H1 (cell line): ENCODE measurements at regions not wholly inside any gene's neighbourhood (a gene's known extent, or its start where the extent isn't known, plus 50 kb on each side); places are given as distances from the start of the nearest gene placed in this dataset.

Experiments
- CTCF ChIA-PET: fragments of 300-600 bp; sonication (Branson Sonifier 250); formaldehyde crosslinking; loops from one replicate; lab custom pipeline; 2021; ENCODE audit not compliant: partially characterized antibody; lab: Charles Lee
- POLR2A ChIA-PET: fragments of 300-600 bp; sonication (Branson Sonifier 250); formaldehyde crosslinking; loops from one replicate; lab custom pipeline; 2021; ENCODE audit warnings: inconsistent platforms; ENCODE audit not compliant: partially characterized antibody; lab: Charles Lee
- DNase-seq, 2 experiments: peaks; one replicate each; pipeline versions ENCODE4 v3.0.0 to v3.0.0-alpha.2; 2010 to 2022; ENCODE audit warnings: low spot score in 2 of 2, low read depth in 1 of 2, mixed read lengths in 1 of 2
- FAIRE-seq: peaks from 2 replicates; lab custom pipeline; 2011; peaks lifted over from hg19 to GRCh38; lab: Jason Lieb, UNC
- H2AFZ ChIP-seq: 2 replicates; pipeline ENCODE4 v1.8.1; 2012; ENCODE audit warnings: low read length, inconsistent platforms
- H2AK5ac ChIP-seq: 2 replicates; pipeline ENCODE4 v1.6.1; 2013; ENCODE audit warnings: low read depth, low read length
- H2BK120ac ChIP-seq: replicated peaks from 2 replicates; pipeline ENCODE3; 2013; ENCODE audit warnings: low read depth, low read length, inconsistent platforms
- H2BK12ac ChIP-seq: 2 replicates; pipeline ENCODE4 v1.6.1; 2013; ENCODE audit warnings: low read depth, low read length
- H2BK15ac ChIP-seq: 2 replicates; pipeline ENCODE4 v1.6.1; 2013; ENCODE audit warnings: low read length
- H2BK20ac ChIP-seq: 2 replicates; pipeline ENCODE4 v1.6.1; 2013; ENCODE audit warnings: low read length
- H2BK5ac ChIP-seq: 2 replicates; pipeline ENCODE4 v1.6.1; 2013; ENCODE audit warnings: low read depth, low read length
- H3K14ac ChIP-seq: 2 replicates; pipeline ENCODE4 v1.6.1; 2013; ENCODE audit warnings: inconsistent platforms; ENCODE audit not compliant: insufficient read length
- H3K18ac ChIP-seq: 2 replicates; pipeline ENCODE4 v1.6.1; 2013; ENCODE audit warnings: low read length; ENCODE audit errors: extremely low read depth
- H3K23ac ChIP-seq: 2 replicates; pipeline ENCODE4 v1.6.1; 2013; ENCODE audit warnings: inconsistent platforms; ENCODE audit not compliant: insufficient read length
- H3K23me2 ChIP-seq: 2 replicates; pipeline ENCODE4 v1.6.1; 2013; ENCODE audit warnings: low read depth, low read length
- H3K27ac ChIP-seq: 2 replicates; pipeline ENCODE4 v1.6.1; 2011; ENCODE audit warnings: low read depth, low read length, inconsistent platforms
- H3K27me3 ChIP-seq, 4 experiments: replicated peaks in 1 of 4; 1 replicate in 1 of 4; 2 replicates in 3 of 4; pipeline versions ENCODE4 v1.6.1 to v1.8.1; 2011 to 2013; ENCODE audit warnings: low read length in 3 of 4, mild to moderate bottlenecking in 3 of 4, inconsistent platforms in 2 of 4, mixed read lengths in 2 of 4, moderate library complexity in 1 of 4; ENCODE audit not compliant: control insufficient read depth in 3 of 4, insufficient read depth in 3 of 4; ENCODE audit errors: extremely low read depth in 1 of 4
- H3K36me3 ChIP-seq, 4 experiments: 2 replicates each; pipeline versions ENCODE4 v1.6.1 to v1.8.1; 2011 to 2013; ENCODE audit warnings: mild to moderate bottlenecking in 4 of 4, low read length in 3 of 4, moderate library complexity in 2 of 4, control low read depth in 1 of 4, inconsistent platforms in 1 of 4; ENCODE audit not compliant: insufficient read depth in 4 of 4, control insufficient read depth in 2 of 4
- H3K4ac ChIP-seq: replicated peaks from 2 replicates; pipeline ENCODE3; 2013; ENCODE audit warnings: low read length, low read depth, mixed read lengths, inconsistent platforms; ENCODE audit not compliant: insufficient read length
- H3K4me1 ChIP-seq, 4 experiments: replicated peaks in 1 of 4; 1 replicate in 1 of 4; 2 replicates in 3 of 4; pipeline versions ENCODE4 v1.6.1 to v1.8.1; 2011 to 2013; ENCODE audit warnings: low read length in 3 of 4, inconsistent platforms in 2 of 4, mixed read lengths in 1 of 4; ENCODE audit not compliant: insufficient read depth in 4 of 4, control insufficient read depth in 3 of 4
- H3K4me2 ChIP-seq, 2 experiments: 2 replicates each; pipeline versions ENCODE4 v1.6.1 to v1.8.1; 2011 to 2013; ENCODE audit warnings: low read depth in 2 of 2, low read length in 2 of 2, control low read depth in 1 of 2, inconsistent platforms in 1 of 2, mild to moderate bottlenecking in 1 of 2; ENCODE audit not compliant: insufficient read depth in 1 of 2
- H3K4me3 ChIP-seq, 4 experiments: fragments of 200-600, 300-600 bp in 1 of 4; sonication (generic), shearing (Covaris generic), sonication (Bioruptor Twin) in 1 of 4; 2 replicates each; pipeline versions ENCODE4 v1.5.1 to v1.8.1; 2011 to 2016; ENCODE audit warnings: low read length in 4 of 4, low read depth in 3 of 4, control low read depth in 2 of 4, inconsistent platforms in 2 of 4, mild to moderate bottlenecking in 2 of 4, mixed read lengths in 1 of 4, moderate library complexity in 1 of 4; ENCODE audit not compliant: insufficient read depth in 2 of 4; ENCODE audit errors: extremely low read depth in 1 of 4
- H3K56ac ChIP-seq: replicated peaks from 2 replicates; pipeline ENCODE3; 2013; ENCODE audit warnings: low read depth, mild to moderate bottlenecking, mixed read lengths, low read length, inconsistent platforms; ENCODE audit not compliant: insufficient read length
- H3K79me1 ChIP-seq: 2 replicates; pipeline ENCODE4 v1.6.1; 2013; ENCODE audit warnings: low read depth, low read length, control low read depth
- H3K79me2 ChIP-seq, 2 experiments: 2 replicates each; pipeline versions ENCODE4 v1.6.1 to v1.8.1; 2012 to 2013; ENCODE audit warnings: low read length in 2 of 2, mild to moderate bottlenecking in 2 of 2, inconsistent platforms in 1 of 2; ENCODE audit not compliant: insufficient read depth in 2 of 2, control insufficient read depth in 1 of 2
- H3K9ac ChIP-seq, 4 experiments: replicated peaks in 1 of 4; 1 replicate in 1 of 4; 2 replicates in 3 of 4; pipeline versions ENCODE4 v1.6.1 to v1.8.1; 2011 to 2013; ENCODE audit warnings: low read depth in 3 of 4, low read length in 3 of 4, control low read depth in 2 of 4, mild to moderate bottlenecking in 2 of 4, moderate library complexity in 2 of 4, inconsistent platforms in 1 of 4; ENCODE audit errors: extremely low read depth in 1 of 4
- H3K9me3 ChIP-seq, 2 experiments: 2 replicates each; pipeline versions ENCODE4 v1.6.1 to v1.8.1; 2012 to 2013; ENCODE audit warnings: mild to moderate bottlenecking in 2 of 2, moderate library complexity in 2 of 2, control low read depth in 1 of 2, inconsistent platforms in 1 of 2, low read depth in 1 of 2, low read length in 1 of 2, mixed read lengths in 1 of 2; ENCODE audit not compliant: insufficient read depth in 2 of 2
- H4K20me1 ChIP-seq, 2 experiments: replicated peaks in 1 of 2; 2 replicates each; pipeline versions ENCODE3 to v1.8.1; 2011 to 2013; ENCODE audit warnings: inconsistent platforms in 2 of 2, low read length in 2 of 2, mild to moderate bottlenecking in 1 of 2; ENCODE audit not compliant: insufficient read depth in 2 of 2, control insufficient read depth in 1 of 2
- H4K5ac ChIP-seq: 2 replicates; pipeline ENCODE4 v1.6.1; 2013; ENCODE audit warnings: low read length, low read depth, mixed read lengths, inconsistent platforms; ENCODE audit not compliant: insufficient read length
- H4K8ac ChIP-seq: 2 replicates; pipeline ENCODE4 v1.8.0; 2013; ENCODE audit warnings: mild to moderate bottlenecking, moderate library complexity, low read length, inconsistent platforms; ENCODE audit not compliant: insufficient read depth; ENCODE audit errors: extremely low read depth
- H4K91ac ChIP-seq: replicated peaks from 2 replicates; pipeline ENCODE3; 2013; ENCODE audit warnings: low read length, mixed read lengths, inconsistent platforms; ENCODE audit not compliant: insufficient read length
- ASH2L ChIP-seq: fragments of 200-600, 300-600 bp; sonication (generic); IDR thresholded peaks from one replicate; pipeline ENCODE4 v1.7.1; 2017; ENCODE audit warnings: low read length
- BRCA1 ChIP-seq: IDR thresholded peaks from 2 replicates; pipeline ENCODE4 v1.6.1; 2012; ENCODE audit warnings: low read depth, low read length, improper control_type of control experiment
- CBX5 ChIP-seq: fragments of 300-800, 300-1000 bp; sonication (generic); IDR thresholded peaks from 2 replicates; pipeline ENCODE4 v1.7.1; 2016; ENCODE audit warnings: antibody characterized with exemption, low read length, low read depth
- E2F6 ChIP-seq: IDR thresholded peaks from 2 replicates; pipeline ENCODE4 v1.6.1; 2012; ENCODE audit warnings: inconsistent platforms
- MAFK ChIP-seq: IDR thresholded peaks from 2 replicates; pipeline ENCODE4 v1.6.1; 2012; ENCODE audit warnings: low read depth, mild to moderate bottlenecking, improper control_type of control experiment, low read length
- SAP30 ChIP-seq: fragments of 300-600 bp; sonication (generic); IDR thresholded peaks from 2 replicates; pipeline ENCODE4 v1.7.1; 2012; ENCODE audit warnings: low read length, moderate library complexity, mild to moderate bottlenecking, inconsistent platforms; ENCODE audit not compliant: insufficient read depth, insufficient replicate concordance
- SUZ12 ChIP-seq: fragments of 200-600 bp; sonication (generic); IDR thresholded peaks from 2 replicates; pipeline ENCODE4 v1.6.1; 2012; ENCODE audit warnings: mild to moderate bottlenecking, inconsistent platforms, low read length, moderate library complexity, mixed read lengths
- WGBS, 2 experiments: shearing (Covaris generic) in 1 of 2; methylation state at CpG; one replicate each; pipeline versions ENCODE4 v1.1.6 to v1.1.7; 2013 to 2015; ENCODE audit warnings: low lambda C conversion rate in 2 of 2, mixed read lengths in 2 of 2, inconsistent platforms in 1 of 2, low coverage in 1 of 2, missing lambda C conversion rate in 1 of 2; ENCODE audit not compliant: insufficient replicate concordance in 2 of 2, insufficient coverage in 1 of 2, insufficient read length in 1 of 2; ENCODE audit errors: extremely low coverage in 1 of 2, missing lambda C conversion rate in 1 of 2; 5-methylcytosine and 5-hydroxymethylcytosine counted together

- H3K79me2 ChIP-seq: no peaks in the 10 kb centered on the region
- CTCF ChIA-PET: no interaction called here
- POLR2A ChIA-PET: no interaction called here
- no peak for TF ChIP-seq BRCA1
- no peak for TF ChIP-seq CBX5
- TF ChIP-seq ASH2L: no peak
- TF ChIP-seq SUZ12: no peak
- TF ChIP-seq SAP30: no peak
- no peak for TF ChIP-seq E2F6
- TF ChIP-seq MAFK: no peak
These were observed 79.3 kb upstream of the MMADHC start for GRCh38 chr2:149666809-149667320.

More at GRCh38 chr2:149666809-149667320, 79.3 kb upstream of the MMADHC start:
- H3K4me2 ChIP-seq: no peak overlapping the region
- 78% methylated on average over 1 of the region's 1 CpG; no CpG with 5 or more reads in 1 of the 2 experiments for WGBS, 2 experiments
- H3K14ac ChIP-seq: no peak overlapping the region
- no peak overlapping the region for H2BK12ac ChIP-seq
- H3K4me3 ChIP-seq: no peak overlapping the region
- H3K23me2 ChIP-seq: no peaks in the 10 kb centered on the region
- H3K9ac ChIP-seq: no peak overlapping the region
- H3K27me3 ChIP-seq: no peaks in the 10 kb centered on the region
- H3K27ac ChIP-seq: no peak overlapping the region
- no peak overlapping the region for H3K4ac ChIP-seq
- no peaks in the 10 kb centered on the region for H3K9me3 ChIP-seq
- no peak overlapping the region for H2BK20ac ChIP-seq
- H3K36me3 ChIP-seq: no peaks in the 10 kb centered on the region
- H3K4me1 ChIP-seq: peaks cover 0 to 4% (median 0%) of the 10 kb centered on the region in 4 experiments; a peak in 1 of 7 replicates
- H3K18ac ChIP-seq: no peak overlapping the region
- no peak overlapping the region for H2BK5ac ChIP-seq
- no peak overlapping the region for H2AFZ ChIP-seq
- no peaks in the 10 kb centered on the region for H3K79me1 ChIP-seq
- no peak overlapping the region for H2BK15ac ChIP-seq
- H2AK5ac ChIP-seq: no peak overlapping the region
- no peak overlapping the region for H4K91ac ChIP-seq
- no peak overlapping the region for H2BK120ac ChIP-seq
- DNase-seq: no peak
- no peak for FAIRE-seq
- no peak overlapping the region for H3K56ac ChIP-seq
- no peak overlapping the region for H4K5ac ChIP-seq
- H3K23ac ChIP-seq: no peak overlapping the region
- no peaks in the 10 kb centered on the region for H4K20me1 ChIP-seq
- no peak overlapping the region for H4K8ac ChIP-seq
